Right kidney (tissue), 1 donor: ENCODE measurements at regions not wholly inside any gene's neighbourhood (a gene's known extent, or its start where the extent isn't known, plus 50 kb on each side); places are given as distances from the start of the nearest gene placed in this dataset.

Experiments
- DNase-seq: peaks from one replicate; pipeline ENCODE4 v3.0.0-alpha.2; 2016

DNA sequence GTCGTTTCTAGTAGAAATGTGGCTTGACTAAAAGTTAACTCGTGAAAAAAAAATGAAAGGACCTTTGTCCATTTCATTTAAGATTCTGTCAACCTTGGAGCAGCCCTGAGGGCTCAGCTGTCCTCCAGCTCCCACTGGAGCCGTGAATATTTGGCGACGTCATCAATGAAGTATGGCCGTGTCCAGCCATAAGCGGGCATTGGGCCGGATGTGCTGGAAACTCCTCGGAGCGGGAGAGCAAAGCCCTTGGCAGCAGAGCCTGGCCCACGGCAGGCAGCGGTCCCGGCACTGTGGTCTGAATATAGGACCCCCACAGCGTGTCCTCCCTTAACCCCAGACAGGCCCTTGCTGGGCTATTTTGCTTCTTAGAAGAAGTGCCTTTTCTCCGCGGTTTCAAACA is 50.0 kb downstream of the JAKMIP3 start:
- no peak for DNase-seq

DNA sequence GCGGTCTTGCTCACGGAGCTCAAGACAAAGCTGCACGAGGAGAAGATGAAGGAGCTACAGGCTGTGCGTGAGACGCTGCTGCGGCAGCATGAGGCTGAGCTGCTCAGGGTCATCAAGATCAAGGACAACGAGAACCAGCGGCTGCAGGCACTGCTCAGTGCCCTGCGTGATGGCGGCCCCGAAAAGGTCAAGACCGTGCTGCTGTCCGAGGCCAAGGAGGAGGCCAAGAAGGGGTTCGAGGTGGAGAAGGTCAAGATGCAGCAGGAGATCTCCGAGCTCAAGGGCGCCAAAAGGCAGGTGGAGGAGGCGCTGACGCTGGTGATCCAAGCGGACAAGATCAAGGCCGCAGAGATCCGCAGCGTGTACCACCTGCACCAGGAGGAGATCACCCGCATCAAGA is 51.4 kb downstream of the JAKMIP3 start:
- no peak for DNase-seq

DNA sequence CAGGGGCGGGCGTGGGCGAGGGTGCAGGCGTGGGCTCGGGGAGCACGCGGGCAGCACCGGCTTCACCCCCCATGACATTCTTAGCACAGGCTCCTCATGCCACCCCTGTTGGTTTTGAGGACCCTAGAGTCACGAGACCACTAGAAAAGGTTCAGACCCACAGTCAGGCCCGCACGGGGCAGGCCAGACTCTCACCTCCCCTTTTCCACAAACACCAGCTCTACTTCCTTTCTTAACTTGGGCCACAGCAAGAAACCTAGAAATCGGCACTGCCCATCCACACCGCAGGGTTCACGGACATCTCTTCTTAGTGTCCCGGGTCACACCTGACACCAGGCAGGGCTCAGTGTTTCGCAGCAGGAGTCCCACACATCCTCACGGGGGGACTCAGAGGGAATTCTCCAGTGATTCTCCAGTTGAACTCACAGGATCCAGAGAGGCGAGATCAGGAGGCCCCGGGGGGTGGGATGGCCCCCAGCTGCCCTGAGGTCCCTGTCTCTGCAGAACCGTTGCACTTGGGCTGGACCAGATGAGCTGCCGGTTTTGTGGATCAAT is 52.0 kb downstream of the JAKMIP3 start:
- DNase-seq = no peak

DNA sequence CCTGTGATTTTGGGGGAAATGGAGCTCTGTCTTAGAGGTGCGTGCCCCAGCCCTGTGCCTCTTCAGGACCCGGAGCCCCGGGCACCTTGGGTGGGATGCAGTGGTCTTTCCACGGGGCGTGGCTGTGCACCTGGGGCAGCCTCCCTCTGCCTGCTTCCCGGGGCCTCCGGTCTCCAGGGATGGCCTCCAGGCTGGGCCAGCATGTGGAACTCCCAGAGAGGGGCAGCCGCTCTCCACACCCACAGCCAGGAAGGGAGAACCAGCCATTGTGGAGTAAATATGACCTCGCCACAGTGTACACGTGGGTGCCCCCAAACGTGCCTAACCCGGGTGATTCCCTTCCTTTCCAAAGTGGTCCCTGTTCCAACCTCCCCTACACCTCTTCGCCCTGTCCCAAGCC is 52.6 kb downstream of the JAKMIP3 start:
- DNase-seq = no peak

DNA sequence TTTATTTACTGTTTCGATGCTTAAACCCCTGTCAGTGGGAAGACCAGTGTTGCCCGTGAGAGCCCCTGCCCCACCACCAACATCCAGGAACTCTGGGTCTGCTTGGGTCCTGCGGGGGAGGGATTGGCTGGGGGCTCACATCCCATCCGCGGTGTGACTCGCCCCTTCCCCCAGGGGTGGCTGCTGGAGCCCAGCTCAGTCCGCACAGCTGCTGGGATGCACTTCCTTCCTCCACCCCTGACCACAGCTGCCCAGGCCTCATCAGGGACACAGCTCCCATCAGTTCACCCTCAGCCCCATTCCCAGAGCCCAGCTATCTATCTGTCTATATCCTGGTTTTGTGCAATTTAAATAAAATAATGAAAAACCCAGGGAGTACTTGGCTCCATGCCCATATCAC is 54.5 kb downstream of the JAKMIP3 start:
- no peak for DNase-seq

DNA sequence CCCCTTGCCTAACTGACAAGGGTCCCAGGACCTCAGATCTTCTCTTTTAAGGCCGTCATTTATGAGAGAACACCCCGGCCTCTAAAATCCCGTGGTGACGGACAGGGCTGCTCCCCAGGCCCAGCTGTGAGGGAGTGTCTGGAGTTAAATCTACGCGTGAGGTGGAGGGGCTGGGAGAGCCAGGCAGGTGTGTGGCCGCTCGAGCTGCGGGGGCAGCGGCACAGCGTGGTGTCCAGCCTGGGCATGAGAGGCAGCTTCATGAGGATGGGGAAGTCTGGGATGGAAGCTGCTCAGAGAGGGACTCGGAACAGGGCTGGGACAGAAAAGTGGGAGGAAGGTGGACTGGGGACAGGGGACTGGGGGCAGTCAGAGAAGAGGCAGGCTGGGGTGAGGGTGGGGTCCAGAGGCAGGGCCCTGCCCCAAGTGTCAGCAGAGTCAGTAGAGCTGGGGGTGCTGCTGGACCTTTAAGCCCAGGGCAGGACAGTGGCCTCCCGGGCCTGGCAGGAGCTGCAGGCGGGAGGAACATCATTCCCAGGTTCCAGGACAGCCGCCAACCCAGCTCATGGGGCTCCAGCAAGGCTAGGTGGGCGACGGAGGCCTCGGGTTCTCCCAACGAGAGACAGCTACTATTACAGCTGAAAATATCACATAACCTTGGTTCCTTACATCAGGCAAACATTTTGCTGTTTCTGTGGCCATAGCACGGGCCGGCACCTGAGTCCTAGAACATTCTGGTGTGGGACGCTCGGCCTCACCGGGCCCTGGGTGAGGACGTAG is 55.2 kb downstream of the JAKMIP3 start:
- no peak for DNase-seq

DNA sequence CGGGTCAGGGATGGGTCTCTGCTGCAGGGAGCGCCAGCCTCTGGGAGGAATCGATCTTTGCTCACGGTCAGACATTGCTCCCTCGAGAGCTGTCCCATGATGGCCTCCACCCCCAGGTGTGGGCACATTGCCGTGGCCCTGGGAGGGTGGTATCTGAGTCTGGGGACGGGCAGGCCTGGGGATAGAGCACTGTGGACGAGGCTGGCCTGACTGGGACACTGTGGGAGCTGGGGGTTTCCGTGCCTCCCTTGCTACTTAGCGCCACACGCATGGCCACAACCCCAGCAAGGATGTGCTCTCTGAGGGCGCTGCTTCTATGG is 55.7 kb downstream of the JAKMIP3 start:
- no peak for DNase-seq

DNA sequence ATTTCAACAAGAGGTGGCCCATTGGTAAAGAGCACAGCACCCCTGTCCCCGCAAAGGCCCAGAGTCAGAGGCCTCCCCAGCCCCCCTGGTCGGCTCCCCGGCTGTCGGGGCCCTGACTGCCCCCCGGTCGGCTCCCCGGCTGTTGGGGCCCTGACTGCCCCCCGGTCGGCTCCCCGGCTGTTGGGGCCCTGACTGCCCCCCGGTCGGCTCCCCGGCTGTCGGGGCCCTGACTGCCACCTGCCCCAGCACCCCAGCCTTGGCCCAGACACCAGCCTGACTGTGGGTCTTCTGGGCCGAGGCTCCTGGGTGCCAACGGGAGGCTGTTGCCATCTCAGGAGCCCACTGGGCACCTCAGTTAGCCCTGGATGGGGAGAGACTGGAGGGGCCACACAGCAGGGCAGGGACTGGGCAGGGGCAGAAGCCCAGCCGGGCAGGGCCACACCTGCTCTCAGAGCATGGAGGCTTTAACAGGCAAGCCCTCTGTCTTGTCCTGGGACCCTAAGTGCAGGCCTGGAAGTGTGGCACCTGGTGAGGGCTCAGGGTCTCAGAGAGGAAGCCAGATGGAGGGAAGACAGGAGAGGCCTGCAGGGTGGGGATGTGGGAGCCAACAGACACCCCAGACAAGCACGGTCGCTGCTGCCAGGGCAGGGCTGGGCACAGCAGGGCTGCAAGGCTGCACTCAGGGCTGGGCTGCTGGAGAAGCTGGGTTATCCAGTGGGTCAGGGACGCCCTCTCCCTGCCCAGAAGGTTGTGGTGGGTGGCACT is 56.5 kb downstream of the JAKMIP3 start:
- DNase-seq = no peak

DNA sequence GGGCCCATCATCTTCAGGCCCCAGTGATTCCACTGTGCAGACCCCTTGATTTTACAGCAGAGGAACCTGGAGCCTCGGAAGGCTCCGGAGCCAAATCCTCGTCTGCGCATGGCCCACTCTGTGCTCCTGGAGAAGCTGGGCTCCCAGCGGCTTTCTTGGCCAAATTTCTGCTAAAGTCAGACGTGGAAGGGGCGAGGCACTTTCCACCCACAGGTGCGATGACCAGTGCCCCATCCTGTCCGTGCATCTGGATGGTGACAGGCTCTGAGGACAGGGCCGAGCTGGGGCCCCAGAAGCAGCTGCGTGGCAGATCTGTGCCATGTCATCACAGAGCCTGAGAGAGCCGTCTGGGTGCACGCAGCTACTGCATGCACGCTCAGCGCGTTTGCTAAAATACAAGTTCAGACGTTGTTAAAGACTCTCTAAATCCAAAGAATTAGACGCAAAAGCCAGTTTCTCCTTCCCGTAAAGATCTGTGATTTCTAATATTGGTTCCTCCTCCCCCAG is 57.2 kb downstream of the JAKMIP3 start:
- no peak for DNase-seq

DNA sequence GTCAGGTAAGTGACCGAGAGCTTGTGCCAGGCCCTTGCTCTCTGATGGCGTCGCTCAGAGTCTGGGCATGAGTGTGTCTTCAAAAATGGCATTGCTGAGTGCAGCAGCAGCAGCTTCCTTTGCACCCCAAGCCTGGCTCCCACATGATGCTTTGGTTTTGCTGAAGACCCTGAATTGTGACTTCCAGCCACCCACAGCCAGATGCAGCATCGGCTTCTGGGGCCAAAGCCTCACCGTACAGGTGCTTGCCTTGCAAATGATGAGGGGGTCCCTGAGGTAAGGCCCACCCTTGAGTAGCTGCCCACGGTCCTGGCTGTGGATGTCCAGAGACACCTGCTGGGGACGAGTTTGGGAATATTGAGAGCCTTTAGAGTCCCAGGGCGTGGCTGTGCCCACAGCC is 57.9 kb downstream of the JAKMIP3 start:
- no peak for DNase-seq

DNA sequence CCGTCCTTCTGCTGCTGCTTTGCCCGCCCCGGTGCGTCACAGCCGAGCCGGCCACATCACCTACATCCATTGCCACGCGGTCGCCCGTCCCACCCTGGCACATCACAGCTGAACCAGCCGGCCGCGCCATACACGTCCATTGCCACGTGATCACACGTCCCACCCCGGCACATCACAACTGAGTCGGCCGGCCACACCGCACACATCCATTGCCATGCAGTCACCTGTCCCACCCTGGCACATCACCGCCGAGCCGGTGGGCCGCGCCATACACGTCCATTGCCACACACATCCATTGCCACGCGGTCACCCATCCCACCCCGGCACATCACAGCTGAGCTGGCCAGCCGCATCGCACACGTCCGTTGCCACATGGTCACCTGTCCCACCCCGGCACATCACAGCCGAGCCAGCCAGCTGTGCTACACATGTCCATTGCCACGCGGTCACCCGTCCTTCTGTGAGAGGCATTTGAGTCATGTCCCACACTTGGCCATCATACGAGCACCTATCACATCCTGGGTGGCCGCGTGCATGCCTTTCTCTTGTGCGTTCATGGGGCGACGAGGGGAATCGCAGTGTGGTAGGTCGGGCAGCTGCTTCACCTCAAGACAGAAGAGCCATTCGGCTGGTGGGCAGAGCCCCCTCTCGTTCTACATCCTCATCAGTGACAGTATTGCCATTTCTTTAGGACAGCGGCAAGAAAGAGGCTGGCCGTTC is 58.6 kb downstream of the JAKMIP3 start:
- no peak for DNase-seq

DNA sequence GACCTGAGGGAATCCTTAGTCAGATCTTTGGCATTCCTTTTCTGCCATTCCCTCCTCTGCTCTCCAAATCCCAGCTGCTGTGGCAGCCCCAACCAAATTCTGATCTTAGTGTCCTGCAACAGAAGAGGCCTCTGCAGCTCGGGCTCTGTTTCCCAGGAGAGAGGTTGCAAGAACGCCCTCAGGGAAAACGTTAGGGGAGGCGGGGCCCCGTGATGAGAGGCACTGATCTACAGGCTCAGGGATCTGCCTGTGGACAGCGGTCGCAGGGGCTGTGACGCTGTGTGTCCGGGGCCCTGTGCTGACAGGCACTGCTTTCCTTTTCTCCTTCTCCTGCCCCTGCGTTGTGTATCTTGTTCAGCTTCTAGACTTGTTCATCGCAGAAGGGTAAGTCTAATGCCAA is 57.3 kb upstream of the DPYSL4 start:
- no peak for DNase-seq

DNA sequence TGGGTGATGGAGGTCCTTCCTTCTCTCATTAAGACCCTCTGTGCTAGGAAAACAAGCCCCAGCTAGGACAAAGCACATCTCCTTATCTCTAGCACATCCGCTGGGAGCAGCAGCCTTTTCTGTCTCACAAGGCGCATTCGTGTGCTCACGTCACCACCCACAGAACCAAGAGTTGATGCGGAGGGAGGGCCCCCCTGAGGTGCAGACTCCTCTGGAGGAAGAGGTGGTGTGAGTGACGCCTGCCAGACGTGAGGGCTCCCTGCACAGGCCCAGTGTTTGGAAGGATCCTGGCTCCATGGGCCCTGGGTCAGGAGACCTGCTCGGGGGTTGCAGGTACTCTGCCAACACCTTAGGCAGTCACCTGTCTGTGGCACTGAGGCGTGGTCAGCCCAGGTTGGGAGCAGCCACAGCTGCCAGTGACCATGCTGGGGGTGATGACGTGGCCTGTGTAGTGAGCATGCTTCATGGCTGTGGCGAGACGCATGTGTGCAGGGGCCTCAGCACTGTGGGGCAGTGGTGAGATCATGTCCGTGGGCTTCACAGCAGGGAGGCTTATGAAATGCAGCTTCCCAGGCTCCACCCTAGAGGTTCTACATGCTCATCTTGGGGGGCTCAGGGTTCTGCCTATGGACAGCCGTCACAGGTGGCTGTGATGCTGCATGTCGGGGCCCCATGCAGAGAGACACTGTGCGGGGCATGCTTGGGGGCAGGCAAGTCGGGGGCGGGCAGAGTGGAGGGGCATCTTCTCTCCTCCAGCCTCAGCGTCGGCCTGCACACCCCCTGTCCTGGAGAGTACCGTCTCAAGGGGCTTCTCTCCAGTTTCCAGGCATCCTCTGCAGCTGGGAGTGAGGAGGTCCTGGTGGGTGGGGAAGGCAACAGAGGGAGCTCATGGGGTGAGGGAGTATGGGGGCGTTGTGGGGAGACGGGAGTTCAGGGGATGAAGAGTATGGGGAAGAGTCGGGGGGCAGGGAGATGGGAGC is 56.2 kb upstream of the DPYSL4 start:
- no peak for DNase-seq

DNA sequence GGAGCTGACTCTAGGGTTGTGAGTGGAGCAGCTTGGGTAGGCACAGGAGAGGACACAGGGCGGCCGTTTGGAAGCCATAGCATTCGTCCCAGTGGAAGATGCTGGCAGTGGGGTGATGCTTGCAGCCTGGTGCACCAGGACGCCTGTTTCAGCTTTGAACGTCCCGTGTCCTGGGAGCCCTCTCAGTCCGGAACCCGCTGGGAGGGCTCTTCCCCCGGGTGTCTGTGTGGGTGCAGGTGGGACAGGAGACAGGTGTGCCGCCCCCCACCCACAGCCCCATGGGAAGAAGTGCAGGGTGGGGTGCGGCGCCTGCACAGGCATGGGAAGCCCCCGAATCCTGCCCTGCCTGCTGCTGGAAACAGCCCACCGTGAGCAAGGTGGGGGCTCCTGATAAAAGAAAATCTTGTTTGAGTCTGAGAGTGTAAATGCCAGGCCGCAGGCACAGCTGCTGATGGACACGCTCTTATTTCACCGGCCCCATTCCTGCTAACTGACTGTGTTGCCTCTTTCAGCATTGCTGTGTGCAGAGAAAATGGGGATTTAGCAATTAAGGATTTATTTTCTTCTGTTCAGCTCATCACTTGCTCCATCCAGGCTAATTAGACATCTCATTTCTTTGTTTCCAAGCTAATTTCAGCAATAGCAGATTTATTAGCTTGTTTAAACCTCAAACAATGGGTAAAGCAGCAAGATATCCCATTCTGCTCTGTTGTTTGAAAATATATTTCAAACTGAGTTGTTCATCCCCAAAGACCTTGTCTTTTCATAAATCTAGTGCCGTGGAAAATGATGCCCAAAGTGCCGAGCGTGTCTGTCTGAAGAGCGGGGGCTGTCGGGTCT is 54.9 kb upstream of the DPYSL4 start:
- no peak for DNase-seq

DNA sequence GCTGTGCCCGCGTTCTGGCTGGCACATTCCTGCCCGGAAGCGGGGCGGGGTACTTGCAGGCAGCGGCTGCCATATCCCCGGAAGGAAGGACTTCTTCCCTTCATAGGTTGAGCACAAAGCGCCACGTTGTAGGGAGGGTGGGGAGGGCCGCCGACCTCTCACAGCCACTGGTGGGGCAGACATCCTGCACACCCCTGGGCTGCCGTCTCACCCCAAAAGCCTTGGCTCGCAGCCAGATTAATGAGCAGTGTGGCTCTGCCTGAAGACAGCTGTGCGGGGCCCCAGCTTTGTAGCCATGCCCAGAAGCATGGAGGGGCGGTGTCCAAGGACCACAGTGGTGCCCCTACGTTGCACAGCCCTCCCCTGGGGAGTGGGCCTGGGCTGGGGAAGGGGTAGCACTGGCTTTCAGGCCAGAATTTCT is 54.3 kb upstream of the DPYSL4 start:
- no peak for DNase-seq

DNA sequence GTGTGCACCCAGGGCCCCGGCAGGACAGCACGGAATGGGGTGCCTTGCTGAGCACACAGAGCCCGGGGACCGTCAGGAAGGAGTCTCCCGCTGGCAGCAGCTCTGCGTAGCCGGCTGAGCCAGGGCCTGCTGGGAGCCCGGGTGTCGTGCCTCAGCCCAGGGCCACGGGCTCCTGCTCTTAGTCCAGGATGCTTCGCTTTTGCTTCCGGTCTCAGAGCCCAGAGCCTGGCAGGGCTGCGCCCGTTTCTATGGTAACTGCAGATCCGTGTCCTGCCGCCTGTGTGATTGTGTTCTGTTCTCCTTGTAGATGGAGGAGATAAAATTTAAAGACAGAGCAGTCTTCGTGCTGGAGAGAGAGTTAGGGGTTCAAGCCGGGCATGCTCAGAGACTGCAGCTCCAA is 53.7 kb upstream of the DPYSL4 start:
- DNase-seq = peak; percentile 29

DNA sequence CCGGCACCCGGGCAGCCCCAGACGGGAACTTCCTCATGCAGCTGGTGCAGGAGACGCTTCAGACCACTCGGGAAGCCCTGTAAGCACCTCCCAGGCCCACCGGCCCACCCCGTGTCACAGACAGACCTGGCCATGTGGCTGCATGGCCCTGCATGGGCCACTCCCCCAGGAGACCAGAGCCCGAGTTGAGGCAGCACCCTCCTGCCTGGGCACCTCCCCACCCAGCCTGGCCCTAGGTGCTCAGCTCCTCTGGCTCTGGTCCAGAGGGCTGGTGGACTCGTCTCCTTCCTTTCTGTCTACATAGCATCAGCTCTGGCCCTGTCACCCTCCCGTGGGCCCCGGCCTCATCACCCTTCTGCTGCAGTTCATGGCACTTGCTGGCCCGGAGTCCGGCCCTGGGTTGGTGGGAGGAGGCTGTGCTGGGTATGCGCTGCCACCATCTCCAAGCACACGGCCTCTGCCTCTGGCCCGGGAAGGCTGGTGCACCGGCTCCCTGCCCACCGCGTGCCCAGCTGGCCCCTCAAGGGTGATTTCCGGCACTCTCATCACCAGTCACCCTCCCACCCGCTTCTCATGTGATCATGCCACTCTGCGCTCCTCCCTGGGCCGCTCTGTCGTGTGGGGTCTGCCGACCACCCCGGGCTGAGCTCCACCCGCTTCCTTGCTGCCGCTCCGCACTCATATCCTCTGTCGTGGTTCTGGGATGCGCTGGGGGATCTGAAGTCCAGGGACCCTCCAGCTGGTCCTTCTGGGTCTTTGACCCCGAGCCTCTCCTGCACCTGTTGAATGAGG is 53.1 kb upstream of the DPYSL4 start:
- no peak for DNase-seq

DNA sequence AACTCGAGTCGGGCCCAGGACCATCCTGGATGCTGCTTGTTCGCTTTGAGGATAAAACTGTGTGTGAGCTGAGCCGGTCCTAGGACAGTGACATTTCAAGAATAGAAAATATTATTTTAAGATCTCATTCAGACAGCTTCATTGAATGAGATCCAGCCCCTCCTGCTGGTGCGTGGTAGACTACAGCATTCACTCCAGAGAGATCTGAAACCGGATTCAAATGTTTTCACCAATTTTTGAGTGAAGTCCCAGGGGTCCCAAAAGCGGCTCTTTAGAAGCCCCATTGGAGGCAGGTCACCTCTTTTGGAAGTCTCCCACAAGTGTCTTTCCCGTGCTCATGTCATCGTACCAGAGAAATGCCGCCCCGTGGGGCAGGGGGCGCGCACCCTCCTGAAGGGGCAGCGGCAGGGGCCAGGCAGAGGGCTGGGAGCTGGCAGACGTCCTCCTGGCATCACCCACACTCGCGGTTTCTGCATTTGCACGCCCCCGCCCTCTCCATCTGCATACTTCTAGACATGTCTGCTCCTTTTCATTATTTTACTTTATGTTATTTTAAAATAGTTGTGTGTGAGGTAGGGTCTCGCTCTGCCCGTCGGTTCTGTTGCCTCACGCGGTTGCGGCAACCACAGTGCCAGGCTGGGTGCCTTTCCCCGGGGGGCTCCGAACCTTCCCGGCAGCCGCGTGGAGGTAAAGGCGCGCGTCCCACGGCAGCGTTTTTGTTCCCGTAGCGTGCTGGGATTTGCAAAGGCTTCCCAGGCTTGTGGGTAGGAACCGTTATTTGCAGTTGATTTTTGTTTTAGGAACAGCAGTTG is 52.3 kb upstream of the DPYSL4 start:
- DNase-seq = no peak
